ENCODE measurements at regions not wholly inside any gene's neighbourhood (a gene's known extent, or its start where the extent isn't known, plus 50 kb on each side); places are given as distances from the start of the nearest gene placed in this dataset.
A peak's percentile ranks its signal among the peaks of the same experiment; 100 is the strongest.

GRCh38 chr1:54483875-54484437 is 64.1 kb upstream of the ACOT11 start:
- 85% methylated on average over 11 of the region's 11 CpGs for WGBS
- Histone ChIP-seq H3K36me3 (ENCODE audit: insufficient read depth, low read length) (no peaks in the 10 kb centered on the region), H3K27me3 (ENCODE audit: insufficient read depth, low read length) (peaks cover 26% of the 10 kb centered on the region), H3K27ac (ENCODE audit: low read depth, low read length) (no peak overlapping the region), H3K4me3 (ENCODE audit: low read length) (no peak overlapping the region), H3K9ac (ENCODE audit: low read depth, low read length) (no peak overlapping the region), H3K9me3 (ENCODE audit: insufficient read depth, low read depth, low read length) (no peaks in the 10 kb centered on the region), H3K4me1 (ENCODE audit: insufficient read depth, low read length) (peaks cover 30% of the 10 kb centered on the region)

GRCh38 chr1:54481201-54481884 is 66.7 kb upstream of the ACOT11 start:
- Histone ChIP-seq H3K27me3 (ENCODE audit: insufficient read depth, low read length) (peaks cover 11% of the 10 kb centered on the region), H3K27ac (ENCODE audit: low read depth, low read length) (no peak overlapping the region), H3K4me1 (ENCODE audit: insufficient read depth, low read length) (peaks cover 29% of the 10 kb centered on the region), H3K36me3 (ENCODE audit: insufficient read depth, low read length) (no peaks in the 10 kb centered on the region), H3K4me3 (ENCODE audit: low read length) (no peak overlapping the region), H3K9ac (ENCODE audit: low read depth, low read length) (no peak overlapping the region), H3K9me3 (ENCODE audit: insufficient read depth, low read depth, low read length) (no peaks in the 10 kb centered on the region)
- 78% methylated on average over 5 of the region's 5 CpGs for WGBS

GRCh38 chr1:54480525-54480848 is 67.5 kb upstream of the ACOT11 start:
- Histone ChIP-seq H3K27ac (ENCODE audit: low read depth, low read length) (no peak overlapping the region), H3K9me3 (ENCODE audit: insufficient read depth, low read depth, low read length) (no peaks in the 10 kb centered on the region), H3K36me3 (ENCODE audit: insufficient read depth, low read length) (no peaks in the 10 kb centered on the region), H3K4me3 (ENCODE audit: low read length) (no peak overlapping the region), H3K27me3 (ENCODE audit: insufficient read depth, low read length) (peaks cover 13% of the 10 kb centered on the region; the same call in 1 of the 2 replicates), H3K4me1 (ENCODE audit: insufficient read depth, low read length) (peaks cover 38% of the 10 kb centered on the region), H3K9ac (ENCODE audit: low read depth, low read length) (no peak overlapping the region)
- 26% methylated on average over 4 of the region's 4 CpGs for WGBS

GRCh38 chr1:54479841-54480524 is 68.0 kb upstream of the ACOT11 start:
- Histone ChIP-seq H3K27ac (ENCODE audit: low read depth, low read length) (no peak overlapping the region), H3K9ac (ENCODE audit: low read depth, low read length) (no peak overlapping the region), H3K4me1 (ENCODE audit: insufficient read depth, low read length) (peaks cover 43% of the 10 kb centered on the region), H3K27me3 (ENCODE audit: insufficient read depth, low read length) (peaks cover 18% of the 10 kb centered on the region; the same call in 1 of the 2 replicates), H3K4me3 (ENCODE audit: low read length) (no peak overlapping the region), H3K36me3 (ENCODE audit: insufficient read depth, low read length) (no peaks in the 10 kb centered on the region), H3K9me3 (ENCODE audit: insufficient read depth, low read depth, low read length) (no peaks in the 10 kb centered on the region)
- WGBS, result 69% methylated on average over 7 of the region's 7 CpGs

GRCh38 chr1:54479251-54479650 is 68.8 kb upstream of the ACOT11 start:
- WGBS, result 90% methylated on average over 5 of the region's 5 CpGs
- no peak overlapping the region for H3K27ac ChIP-seq (ENCODE audit: low read depth, low read length)
- no peaks in the 10 kb centered on the region for H3K36me3 ChIP-seq (ENCODE audit: insufficient read depth, low read length)
- H3K4me1 ChIP-seq (ENCODE audit: insufficient read depth, low read length), result peaks cover 47% of the 10 kb centered on the region
- H3K9ac ChIP-seq (ENCODE audit: low read depth, low read length), result no peak overlapping the region
- peaks cover 21% of the 10 kb centered on the region; the same call in 1 of the 2 replicates for H3K27me3 ChIP-seq (ENCODE audit: insufficient read depth, low read length)
- H3K4me3 ChIP-seq (ENCODE audit: low read length), result no peak overlapping the region
- no peaks in the 10 kb centered on the region for H3K9me3 ChIP-seq (ENCODE audit: insufficient read depth, low read depth, low read length)

- WGBS, result 47% methylated on average over 6 of the region's 6 CpGs
- no peak overlapping the region for H3K4me3 ChIP-seq (ENCODE audit: low read length)
- H3K36me3 ChIP-seq (ENCODE audit: insufficient read depth, low read length), result no peaks in the 10 kb centered on the region
- no peak overlapping the region for H3K27ac ChIP-seq (ENCODE audit: low read depth, low read length)
- H3K4me1 ChIP-seq (ENCODE audit: insufficient read depth, low read length), result peaks cover 49% of the 10 kb centered on the region
- H3K27me3 ChIP-seq (ENCODE audit: insufficient read depth, low read length), result peaks cover 37% of the 10 kb centered on the region
- no peaks in the 10 kb centered on the region for H3K9me3 ChIP-seq (ENCODE audit: insufficient read depth, low read depth, low read length)
- H3K9ac ChIP-seq (ENCODE audit: low read depth, low read length), result no peak overlapping the region
Measured at GRCh38 chr1:54477153-54477561, 70.9 kb upstream of the ACOT11 start.

GRCh38 chr1:54476530-54477109 is 70.4 kb upstream of the SSBP3 start:
- Histone ChIP-seq H3K36me3 (ENCODE audit: insufficient read depth, low read length) (no peaks in the 10 kb centered on the region), H3K9me3 (ENCODE audit: insufficient read depth, low read depth, low read length) (no peaks in the 10 kb centered on the region), H3K27ac (ENCODE audit: low read depth, low read length) (no peak overlapping the region), H3K9ac (ENCODE audit: low read depth, low read length) (no peak overlapping the region), H3K4me3 (ENCODE audit: low read length) (no peak overlapping the region), H3K4me1 (ENCODE audit: insufficient read depth, low read length) (peaks cover 49% of the 10 kb centered on the region), H3K27me3 (ENCODE audit: insufficient read depth, low read length) (peaks cover 37% of the 10 kb centered on the region)
- 80% methylated on average over 4 of the region's 4 CpGs for WGBS

- H3K27ac ChIP-seq (ENCODE audit: low read depth, low read length), result 0 out of 2 replicates have a peak overlapping the region, but pooled peaks have one; percentile 14
- H3K36me3 ChIP-seq (ENCODE audit: insufficient read depth, low read length), result no peaks in the 10 kb centered on the region
- 29% methylated on average over 10 of the region's 10 CpGs for WGBS
- H3K9me3 ChIP-seq (ENCODE audit: insufficient read depth, low read depth, low read length), result no peaks in the 10 kb centered on the region
- H3K27me3 ChIP-seq (ENCODE audit: insufficient read depth, low read length), result peaks cover 37% of the 10 kb centered on the region
- H3K9ac ChIP-seq (ENCODE audit: low read depth, low read length), result no peak overlapping the region
- peaks cover 54% of the 10 kb centered on the region for H3K4me1 ChIP-seq (ENCODE audit: insufficient read depth, low read length)
- H3K4me3 ChIP-seq (ENCODE audit: low read length), result peak overlapping the region; percentile 50
Measured at GRCh38 chr1:54475946-54476516, 69.8 kb upstream of the SSBP3 start.

GRCh38 chr1:54475357-54475881 is 69.2 kb upstream of the SSBP3 start:
- Histone ChIP-seq H3K27ac (ENCODE audit: low read depth, low read length) (peak overlapping the region; percentile 25; the same call in 1 of the 2 replicates), H3K4me1 (ENCODE audit: insufficient read depth, low read length) (peaks cover 49% of the 10 kb centered on the region)

GRCh38 chr1:54474310-54475251 is 68.4 kb upstream of the SSBP3 start:
- 2% methylated on average over 47 of the region's 47 CpGs for WGBS
- H3K27ac ChIP-seq (ENCODE audit: low read depth, low read length), result peak overlapping the region; percentile 25; the same call in 1 of the 2 replicates
- H3K4me3 ChIP-seq (ENCODE audit: low read length), result peak overlapping the region; percentile 50
- no peaks in the 10 kb centered on the region for H3K9me3 ChIP-seq (ENCODE audit: insufficient read depth, low read depth, low read length)
- H3K36me3 ChIP-seq (ENCODE audit: insufficient read depth, low read length), result no peaks in the 10 kb centered on the region
- H3K4me1 ChIP-seq (ENCODE audit: insufficient read depth, low read length), result peaks cover 41% of the 10 kb centered on the region
- peaks cover 32% of the 10 kb centered on the region for H3K27me3 ChIP-seq (ENCODE audit: insufficient read depth, low read length)
- H3K9ac ChIP-seq (ENCODE audit: low read depth, low read length), result no peak overlapping the region; the same call in 1 of the 2 replicates

More at GRCh38 chr1:54475357-54475881, 69.2 kb upstream of the SSBP3 start:
- Histone ChIP-seq H3K9me3 (ENCODE audit: insufficient read depth, low read depth, low read length) (no peaks in the 10 kb centered on the region), H3K9ac (ENCODE audit: low read depth, low read length) (no peak overlapping the region), H3K36me3 (ENCODE audit: insufficient read depth, low read length) (no peaks in the 10 kb centered on the region), H3K4me3 (ENCODE audit: low read length) (peak overlapping the region; percentile 50), H3K27me3 (ENCODE audit: insufficient read depth, low read length) (peaks cover 37% of the 10 kb centered on the region)
- WGBS, result 21% methylated on average over 15 of the region's 21 CpGs
